Left renal pelvis (tissue), 4 donors: ENCODE measurements at regions not wholly inside any gene's neighbourhood (a gene's known extent, or its start where the extent isn't known, plus 50 kb on each side); places are given as distances from the start of the nearest gene placed in this dataset.

Experiments used
- DNase-seq, 4 donors: peaks; one replicate each; pipeline ENCODE4 v3.0.0-alpha.2; 2013; ENCODE audit warnings: low read depth in 4 of 4, low spot score in 3 of 4

- DNase-seq = no peak
Measured at GRCh38 chr14:98270201-98270600, 1001.8 kb downstream of the BCL11B start.

DNA sequence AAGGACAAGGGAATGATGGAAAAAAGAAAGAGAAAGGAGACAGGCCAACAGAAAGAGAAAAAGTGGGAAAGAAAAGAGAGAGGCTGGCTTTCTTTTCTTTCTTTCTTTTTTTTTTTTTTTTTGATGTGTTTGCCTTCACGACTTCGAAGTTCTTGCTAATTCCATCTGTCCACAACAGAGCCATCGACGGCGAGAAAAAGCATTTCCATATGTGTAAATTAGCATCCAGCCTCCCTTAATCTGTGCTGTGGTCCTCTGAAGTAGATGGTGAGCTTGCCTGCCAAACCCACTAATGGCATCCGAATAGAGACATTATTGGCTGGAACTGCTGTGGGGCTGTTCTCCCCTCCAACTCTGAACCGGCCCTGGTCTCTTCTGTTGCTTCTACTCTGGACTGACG, 997.4 kb downstream of the BCL11B start:
- no peak for DNase-seq

GRCh38 chr14:98278800-98279199, 993.2 kb downstream of the BCL11B start:
- no peak for DNase-seq

- DNase-seq = no peak
Measured at GRCh38 chr14:98280436-98280835, 991.6 kb downstream of the BCL11B start.

GRCh38 chr14:98288825-98289224, 983.2 kb downstream of the BCL11B start:
- DNase-seq = no peak

- no peak for DNase-seq
Measured at GRCh38 chr14:98290596-98290995, 981.4 kb downstream of the BCL11B start.

DNA sequence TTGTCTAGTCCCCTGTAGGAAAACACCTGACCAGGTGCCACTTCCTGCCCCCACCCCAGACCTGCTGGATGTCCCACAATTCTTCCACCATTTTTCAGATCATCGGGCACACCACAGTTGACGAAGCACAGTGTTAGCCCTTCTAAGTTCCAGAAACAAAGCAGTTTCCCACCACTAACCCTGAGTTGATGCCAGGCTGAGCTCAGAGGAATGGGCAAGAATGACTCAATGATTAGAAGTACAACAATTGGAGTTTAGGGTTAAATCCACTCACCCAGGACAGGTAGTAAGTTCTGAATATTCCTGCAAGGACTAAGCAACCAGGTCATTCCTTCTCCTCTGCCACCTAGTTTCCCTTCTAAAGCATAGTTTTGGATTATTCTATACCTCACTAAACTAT, 979.8 kb downstream of the BCL11B start:
- no peak for DNase-seq

GRCh38 chr14:98293576-98293975, 978.4 kb downstream of the BCL11B start:
- DNase-seq = no peak

GRCh38 chr14:98296895-98297294, 975.1 kb downstream of the BCL11B start:
- no peak for DNase-seq

GRCh38 chr14:98297567-98297966, 974.4 kb downstream of the BCL11B start:
- no peak for DNase-seq

DNA sequence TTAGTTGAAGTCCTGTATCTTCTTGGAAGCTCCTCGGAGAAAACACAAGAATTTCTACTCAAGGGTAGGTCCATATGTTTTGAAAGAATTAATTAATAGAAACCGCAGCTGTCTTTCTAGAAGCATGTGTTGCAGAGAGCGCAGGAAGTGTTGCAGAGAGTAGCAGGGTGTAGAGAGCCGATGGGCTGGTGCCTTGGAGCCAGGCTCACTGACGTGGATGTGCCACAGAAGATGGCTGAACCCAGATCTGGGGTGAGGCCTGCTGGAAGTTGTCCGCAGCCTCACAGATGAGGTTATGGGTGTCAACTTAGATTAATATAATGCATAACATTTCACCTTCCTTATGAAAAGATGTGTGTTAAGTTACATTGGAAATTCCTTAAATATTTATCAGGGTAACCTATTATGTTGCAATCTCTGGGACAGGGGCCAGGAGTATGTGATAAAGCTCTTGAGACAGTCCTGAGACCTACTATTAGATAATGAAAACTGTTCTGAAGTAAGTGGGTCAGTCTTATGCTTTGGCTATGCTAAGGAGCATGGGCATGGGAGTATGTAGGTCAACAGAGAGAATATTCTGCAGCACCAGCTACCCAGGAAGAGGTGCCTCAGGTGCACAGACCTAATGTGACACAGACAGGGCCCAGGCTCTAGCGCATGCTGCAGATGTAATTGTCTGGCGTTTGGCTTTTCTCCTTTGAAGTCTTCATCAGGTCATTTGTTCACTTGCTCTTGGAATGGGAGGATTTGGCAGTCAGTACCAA, 973.3 kb downstream of the BCL11B start:
- no peak for DNase-seq

GRCh38 chr14:98301681-98302080, 970.3 kb downstream of the BCL11B start:
- DNase-seq = no peak

GRCh38 chr14:98304574-98304973, 967.4 kb downstream of the BCL11B start:
- DNase-seq = no peak

GRCh38 chr14:98309591-98309990, 962.4 kb downstream of the BCL11B start:
- no peak for DNase-seq

DNA sequence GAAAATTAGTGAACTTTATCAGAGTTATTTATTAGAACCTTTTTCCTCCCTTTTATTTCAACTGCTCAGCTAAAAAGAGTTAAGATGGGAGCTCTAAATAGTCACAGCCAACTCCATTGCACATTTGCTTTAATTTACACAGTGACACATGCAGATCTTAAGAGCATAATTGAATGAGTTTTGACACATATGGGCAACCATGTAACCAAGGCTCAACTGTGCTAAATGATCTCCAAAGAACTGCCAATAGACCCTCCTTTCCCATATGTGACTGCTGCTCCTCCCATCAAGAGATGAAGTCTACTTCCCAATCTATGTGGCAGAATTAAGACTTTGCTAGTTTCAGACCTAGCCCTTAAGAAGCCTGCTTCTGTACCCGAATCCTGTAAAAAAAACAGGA, 960.0 kb downstream of the BCL11B start:
- no peak for DNase-seq

DNA sequence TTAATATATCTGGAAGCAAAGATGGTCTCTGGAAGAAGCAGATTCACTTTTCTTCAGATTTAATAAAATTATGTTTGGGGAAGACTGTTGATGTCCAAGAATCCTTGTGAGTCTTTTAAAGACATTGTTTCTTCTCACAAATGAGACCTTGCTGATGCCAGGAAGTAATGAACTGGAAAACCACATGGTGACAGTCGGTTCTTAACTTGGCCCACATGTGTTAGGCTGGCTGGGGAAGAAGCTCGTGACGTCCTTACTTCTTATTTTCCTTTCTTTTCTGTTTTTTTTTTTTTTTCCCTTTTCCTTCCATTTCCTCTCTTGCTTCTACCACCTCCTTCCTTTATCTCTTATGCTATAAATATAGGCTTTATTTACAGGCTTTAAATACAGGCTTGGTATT, 950.2 kb downstream of the BCL11B start:
- no peak for DNase-seq

DNA sequence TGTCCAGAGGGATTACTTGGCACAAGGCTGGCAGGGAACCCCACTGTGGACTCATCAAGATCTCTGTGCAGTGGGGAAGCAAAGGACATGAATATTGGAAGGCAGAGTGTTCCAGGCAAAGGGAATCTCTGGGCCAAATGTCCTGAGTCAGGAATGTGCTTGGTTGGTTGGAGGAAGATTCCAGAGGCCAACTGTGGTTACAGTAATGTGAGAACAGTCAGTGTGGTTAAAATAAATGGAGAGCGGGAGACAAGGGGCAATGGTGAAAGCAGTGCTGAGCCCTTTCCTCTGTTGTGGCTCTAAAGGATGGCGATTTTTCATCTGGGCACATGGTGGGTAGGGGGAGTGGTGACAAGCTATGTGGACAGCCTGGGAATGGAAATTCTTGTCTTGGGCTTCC, 948.2 kb downstream of the BCL11B start:
- no peak for DNase-seq

GRCh38 chr14:98325761-98326160, 946.2 kb downstream of the BCL11B start:
- DNase-seq = no peak

GRCh38 chr14:98328496-98328895, 943.5 kb downstream of the BCL11B start:
- no peak for DNase-seq

DNA sequence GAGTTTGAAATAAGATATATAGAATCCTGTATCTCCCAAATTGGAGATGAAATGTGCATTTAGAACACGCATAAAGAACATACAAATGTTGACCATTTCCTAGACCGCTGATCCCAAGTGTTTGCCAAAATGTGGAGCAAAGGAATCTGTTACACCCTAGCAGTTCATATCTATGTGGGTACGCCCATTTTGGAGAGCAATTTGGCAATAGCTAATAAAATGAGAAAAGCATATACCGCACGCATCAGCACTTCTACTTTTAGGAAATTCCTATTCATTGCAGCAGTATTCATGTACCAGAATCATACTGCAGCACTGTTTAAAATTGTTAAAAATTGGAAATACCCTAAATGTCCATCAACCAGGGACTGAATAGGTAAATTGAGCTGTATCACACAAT, 937.8 kb downstream of the BCL11B start:
- no peak for DNase-seq

GRCh38 chr14:98341211-98341610, 930.8 kb downstream of the BCL11B start:
- no peak for DNase-seq

- DNase-seq = no peak
Measured at GRCh38 chr14:98345161-98345560, 926.8 kb downstream of the BCL11B start.

- no peak for DNase-seq
Measured at GRCh38 chr14:98347686-98348085, 924.3 kb downstream of the BCL11B start.
